Ishikawa (cell line): ENCODE measurements at regions not wholly inside any gene's neighbourhood (a gene's known extent, or its start where the extent isn't known, plus 50 kb on each side); places are given as distances from the start of the nearest gene placed in this dataset.

Experiments used
- EP300 ChIP-seq: IDR thresholded peaks from 2 replicates; pipeline ENCODE4 v1.6.1; 2012; ENCODE audit warnings: borderline replicate concordance
- REST ChIP-seq: IDR thresholded peaks from 2 replicates; pipeline ENCODE4 v1.6.1; 2012; ENCODE audit warnings: low read depth, mild to moderate bottlenecking
- YY1 ChIP-seq: IDR thresholded peaks from 2 replicates; pipeline ENCODE4 v1.6.1; 2012; ENCODE audit warnings: low read depth

- TF ChIP-seq YY1 (no peak), EP300 (no peak), REST (no peak)
These were observed 1391.6 kb downstream of the ADGRL3 start for GRCh38 chr4:62591756-62592155.
